C4-2B (cell line): ENCODE measurements at regions not wholly inside any gene's neighbourhood (a gene's known extent, or its start where the extent isn't known, plus 50 kb on each side); places are given as distances from the start of the nearest gene placed in this dataset.

Experiments
- H3K27ac ChIP-seq: fragments of 450-650 bp; 2 replicates; pipeline ENCODE4 v1.5.1; 2017
- ZFX ChIP-seq: fragments of 450-650 bp; IDR thresholded peaks from 2 replicates; pipeline ENCODE4 v1.6.1; 2017
- TF ChIP-seq, protein P1 (sequence below): fragments of 450-650 bp; conservative IDR thresholded peaks from 2 replicates; pipeline ENCODE4 v1.5.1; 2017; ENCODE audit warnings: mild to moderate bottlenecking

DNA sequence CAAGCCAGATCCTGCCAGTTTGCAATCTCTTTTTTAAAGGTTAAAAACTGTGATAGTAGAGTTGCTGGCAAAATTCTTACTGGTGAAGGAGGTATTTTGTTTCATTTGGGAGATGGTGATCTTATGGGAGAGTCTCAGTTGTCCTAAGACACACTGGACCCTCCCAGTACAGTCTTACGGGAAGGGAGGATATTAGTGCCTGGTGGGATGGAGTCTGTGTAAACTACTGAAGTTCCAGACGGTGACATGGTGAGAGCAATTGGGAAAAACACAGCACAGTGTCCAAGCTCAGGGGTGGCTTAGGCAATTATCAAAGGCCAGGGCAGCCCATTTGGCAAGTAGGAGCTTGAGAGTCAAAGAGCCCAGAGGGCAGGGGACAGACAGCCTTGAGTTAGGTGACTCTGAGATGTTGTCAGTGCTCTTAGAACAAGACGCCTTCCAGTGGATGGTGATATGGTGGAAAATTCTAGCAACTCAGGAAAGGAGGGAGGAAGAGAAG, 143.7 kb upstream of the CCDC68 start:
- TF ChIP-seq ZFX, result no peak
- TF ChIP-seq, protein P1, sequence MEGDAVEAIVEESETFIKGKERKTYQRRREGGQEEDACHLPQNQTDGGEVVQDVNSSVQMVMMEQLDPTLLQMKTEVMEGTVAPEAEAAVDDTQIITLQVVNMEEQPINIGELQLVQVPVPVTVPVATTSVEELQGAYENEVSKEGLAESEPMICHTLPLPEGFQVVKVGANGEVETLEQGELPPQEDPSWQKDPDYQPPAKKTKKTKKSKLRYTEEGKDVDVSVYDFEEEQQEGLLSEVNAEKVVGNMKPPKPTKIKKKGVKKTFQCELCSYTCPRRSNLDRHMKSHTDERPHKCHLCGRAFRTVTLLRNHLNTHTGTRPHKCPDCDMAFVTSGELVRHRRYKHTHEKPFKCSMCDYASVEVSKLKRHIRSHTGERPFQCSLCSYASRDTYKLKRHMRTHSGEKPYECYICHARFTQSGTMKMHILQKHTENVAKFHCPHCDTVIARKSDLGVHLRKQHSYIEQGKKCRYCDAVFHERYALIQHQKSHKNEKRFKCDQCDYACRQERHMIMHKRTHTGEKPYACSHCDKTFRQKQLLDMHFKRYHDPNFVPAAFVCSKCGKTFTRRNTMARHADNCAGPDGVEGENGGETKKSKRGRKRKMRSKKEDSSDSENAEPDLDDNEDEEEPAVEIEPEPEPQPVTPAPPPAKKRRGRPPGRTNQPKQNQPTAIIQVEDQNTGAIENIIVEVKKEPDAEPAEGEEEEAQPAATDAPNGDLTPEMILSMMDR, result no peak
- H3K27ac ChIP-seq, result no peak overlapping the region

GRCh38 chr18:55102501-55102900, 143.2 kb upstream of the CCDC68 start:
- TF ChIP-seq ZFX, result no peak
- TF ChIP-seq, protein P1, result no peak
- H3K27ac ChIP-seq, result no peak overlapping the region

DNA sequence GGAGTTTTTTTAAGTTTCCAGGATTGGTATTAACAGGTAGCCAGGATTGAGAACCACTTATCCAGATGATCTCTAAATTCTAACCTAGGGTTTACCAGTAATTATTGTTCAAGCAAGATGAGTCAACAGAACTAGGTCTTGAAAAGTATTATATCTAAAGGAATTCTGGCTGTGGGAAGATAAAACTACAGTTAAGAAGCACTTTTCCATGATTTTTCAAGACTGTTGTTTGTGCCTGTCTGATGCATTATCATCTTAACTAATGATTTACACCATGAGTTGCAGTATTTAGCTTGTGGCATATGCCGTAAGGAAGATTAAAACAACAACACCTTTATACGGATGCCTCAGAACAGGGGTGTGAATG, 142.2 kb upstream of the CCDC68 start:
- TF ChIP-seq, protein P1, result no peak
- no peak for TF ChIP-seq ZFX
- H3K27ac ChIP-seq, result no peak overlapping the region

- no peak overlapping the region for H3K27ac ChIP-seq
- TF ChIP-seq, protein P1, result no peak
- no peak for TF ChIP-seq ZFX
Measured at GRCh38 chr18:55100817-55101457, 141.7 kb upstream of the CCDC68 start.

DNA sequence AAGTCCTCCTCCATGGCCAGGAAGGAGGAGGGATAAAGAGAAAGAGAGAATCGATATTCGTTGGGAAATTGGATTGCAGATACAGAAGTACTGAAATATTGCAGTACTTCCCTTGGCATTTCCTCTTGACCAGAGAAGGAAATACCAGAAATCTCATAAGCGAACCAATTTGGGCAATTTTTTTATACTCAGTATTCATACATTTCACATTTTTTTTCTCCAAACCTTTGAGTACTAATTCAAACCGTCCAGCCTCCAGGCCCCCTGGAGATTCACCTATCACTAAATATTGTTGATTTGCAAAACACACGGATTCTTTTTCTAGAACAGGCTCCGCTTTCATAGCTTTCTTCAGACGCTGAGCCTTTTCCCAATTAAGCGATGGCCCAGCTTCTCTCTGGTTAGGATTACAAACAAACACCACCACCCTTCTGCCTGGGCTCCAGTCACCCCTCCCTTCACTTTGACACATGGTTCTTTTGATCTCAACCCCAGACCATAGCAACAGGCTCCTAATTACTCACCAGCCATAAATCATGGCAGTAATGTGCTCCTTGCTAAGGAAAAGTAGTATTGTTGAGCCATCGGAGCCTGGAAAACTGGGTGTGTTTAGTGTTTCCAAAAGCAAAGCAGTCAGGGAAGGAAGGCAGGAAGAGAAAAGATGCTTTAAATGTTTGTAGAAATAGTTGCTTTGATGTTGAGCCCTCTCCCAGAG, 138.4 kb upstream of the CCDC68 start:
- TF ChIP-seq, protein P1, result no peak
- no peak for TF ChIP-seq ZFX

DNA sequence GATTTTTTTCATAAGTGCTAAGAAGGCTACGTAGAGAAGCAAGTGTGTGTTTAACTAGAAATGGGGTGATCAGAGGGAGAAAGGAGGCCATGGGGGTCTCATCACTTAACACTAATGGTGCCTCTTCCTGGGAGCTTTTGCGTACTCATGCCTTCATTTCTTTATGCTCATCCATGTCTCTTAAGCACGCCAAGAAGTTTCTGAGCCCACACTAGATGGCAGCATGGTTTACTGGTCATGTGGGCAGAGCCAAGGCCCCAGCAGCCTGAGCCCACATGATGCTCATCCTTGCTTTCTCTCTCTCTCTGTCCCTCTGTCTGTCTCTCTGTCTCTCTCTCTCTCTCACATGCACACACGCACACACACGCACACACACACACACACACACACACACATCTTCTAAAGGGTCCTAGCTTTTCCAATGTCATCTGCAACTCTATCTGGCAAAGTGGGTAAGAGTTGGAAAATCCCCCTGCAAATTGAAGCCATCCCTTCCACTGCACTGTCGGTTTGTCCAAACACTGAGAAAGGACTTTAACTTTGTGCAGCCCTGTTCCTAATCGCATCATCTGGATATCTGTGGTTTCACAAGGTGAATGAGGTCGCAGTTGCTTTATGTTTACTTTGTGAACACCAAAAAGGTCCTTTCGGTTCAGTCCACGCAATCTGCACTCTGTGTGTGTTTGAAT, 137.1 kb upstream of the CCDC68 start:
- H3K27ac ChIP-seq, result no peak overlapping the region

More for the DNA sequence above, 138.4 kb upstream of the CCDC68 start:
- no peak overlapping the region for H3K27ac ChIP-seq

More for the DNA sequence above, 137.1 kb upstream of the CCDC68 start:
- TF ChIP-seq, protein P1, result peak; percentile 42
- no peak for TF ChIP-seq ZFX
